ENCODE measurements at regions not wholly inside any gene's neighbourhood (a gene's known extent, or its start where the extent isn't known, plus 50 kb on each side); places are given as distances from the start of the nearest gene placed in this dataset.

DNA sequence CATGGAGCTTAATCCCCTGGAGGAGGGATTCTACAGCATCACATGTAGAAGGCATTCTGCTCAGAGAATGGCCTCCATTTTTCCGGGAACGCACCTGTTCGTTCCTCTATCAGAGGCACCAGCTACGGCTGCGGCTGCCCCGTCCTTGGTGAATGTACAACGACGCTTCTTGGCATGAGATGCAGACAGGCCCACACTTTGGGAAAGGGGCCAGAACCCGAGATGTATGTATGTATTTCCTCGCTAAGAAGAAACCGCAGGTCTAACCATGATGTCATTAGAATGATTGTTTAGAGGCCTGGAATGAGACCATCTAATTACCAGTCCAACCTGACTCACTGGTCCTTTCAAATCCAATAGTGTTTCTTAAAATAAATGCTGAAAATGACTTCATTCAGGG is 1293.4 kb downstream of the TBC1D22A start:
- TF ChIP-seq, protein P1, sequence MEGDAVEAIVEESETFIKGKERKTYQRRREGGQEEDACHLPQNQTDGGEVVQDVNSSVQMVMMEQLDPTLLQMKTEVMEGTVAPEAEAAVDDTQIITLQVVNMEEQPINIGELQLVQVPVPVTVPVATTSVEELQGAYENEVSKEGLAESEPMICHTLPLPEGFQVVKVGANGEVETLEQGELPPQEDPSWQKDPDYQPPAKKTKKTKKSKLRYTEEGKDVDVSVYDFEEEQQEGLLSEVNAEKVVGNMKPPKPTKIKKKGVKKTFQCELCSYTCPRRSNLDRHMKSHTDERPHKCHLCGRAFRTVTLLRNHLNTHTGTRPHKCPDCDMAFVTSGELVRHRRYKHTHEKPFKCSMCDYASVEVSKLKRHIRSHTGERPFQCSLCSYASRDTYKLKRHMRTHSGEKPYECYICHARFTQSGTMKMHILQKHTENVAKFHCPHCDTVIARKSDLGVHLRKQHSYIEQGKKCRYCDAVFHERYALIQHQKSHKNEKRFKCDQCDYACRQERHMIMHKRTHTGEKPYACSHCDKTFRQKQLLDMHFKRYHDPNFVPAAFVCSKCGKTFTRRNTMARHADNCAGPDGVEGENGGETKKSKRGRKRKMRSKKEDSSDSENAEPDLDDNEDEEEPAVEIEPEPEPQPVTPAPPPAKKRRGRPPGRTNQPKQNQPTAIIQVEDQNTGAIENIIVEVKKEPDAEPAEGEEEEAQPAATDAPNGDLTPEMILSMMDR (conservative IDR thresholded peaks at IDR 0.05), result no peak
- Mint-ChIP-seq H3K4me3 (no peak overlapping the region), H3K27me3 (ENCODE audit: low read depth) (peaks cover 18% of the 10 kb centered on the region), H3K36me3 (ENCODE audit: low read depth) (no peaks in the 10 kb centered on the region), H3K9me3 (no peaks in the 10 kb centered on the region), H3K4me1 (no peaks in the 10 kb centered on the region), H3K27ac (ENCODE audit: unreplicated experiment) (no peak overlapping the region)
- DNase-seq (ENCODE audit: low read depth, low spot score), result no peak

DNA sequence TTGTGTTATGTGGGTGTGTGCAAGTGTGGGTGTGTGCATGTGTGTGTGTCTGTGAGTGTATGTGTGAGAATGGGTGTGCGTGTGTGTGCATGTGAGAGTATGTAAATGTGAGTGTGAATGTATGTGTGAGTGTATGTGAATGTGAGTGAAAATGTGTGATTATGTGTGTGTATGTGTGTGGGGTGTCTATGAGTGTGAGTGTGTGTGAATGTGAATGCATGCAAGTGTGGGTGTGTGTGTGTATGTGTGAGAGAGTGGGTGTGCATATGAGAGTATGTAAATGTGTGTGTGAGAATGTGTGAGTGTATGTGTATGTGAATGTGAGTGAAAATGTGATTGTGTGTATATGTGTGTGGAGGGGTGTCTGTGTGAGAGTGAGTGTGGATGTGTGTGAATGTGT is 1292.7 kb downstream of the TBC1D22A start:
- TF ChIP-seq, protein P1 (conservative IDR thresholded peaks at IDR 0.05), result no peak
- Mint-ChIP-seq H3K27me3 (ENCODE audit: low read depth) (peaks cover 12% of the 10 kb centered on the region), H3K4me1 (no peaks in the 10 kb centered on the region), H3K27ac (ENCODE audit: unreplicated experiment) (no peak overlapping the region), H3K36me3 (ENCODE audit: low read depth) (no peaks in the 10 kb centered on the region), H3K9me3 (no peaks in the 10 kb centered on the region), H3K4me3 (no peak overlapping the region)
- DNase-seq (ENCODE audit: low read depth, low spot score), result no peak

DNA sequence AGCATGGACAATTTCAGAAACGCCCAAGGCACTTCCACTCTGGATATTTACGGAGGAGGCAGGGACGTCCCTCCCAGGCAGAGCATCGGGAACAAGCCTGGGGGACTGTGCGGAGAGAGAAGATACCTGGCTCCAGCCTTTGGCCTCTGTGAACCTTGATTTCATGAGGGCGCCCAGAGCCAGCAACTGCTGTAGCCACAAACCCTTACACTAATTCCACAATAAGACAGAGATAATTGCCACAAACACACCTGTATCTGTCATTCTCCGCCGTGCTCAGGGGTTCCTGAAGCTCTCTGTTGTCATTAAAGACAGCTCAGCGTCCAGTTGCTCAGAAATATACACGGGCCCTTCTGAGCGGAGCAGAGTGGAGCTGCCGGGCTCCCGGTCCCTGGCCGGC is 1292.1 kb downstream of the TBC1D22A start:
- Mint-ChIP-seq H3K4me1 (no peaks in the 10 kb centered on the region), H3K36me3 (ENCODE audit: low read depth) (no peaks in the 10 kb centered on the region), H3K27me3 (ENCODE audit: low read depth) (peaks cover 12% of the 10 kb centered on the region), H3K4me3 (no peak overlapping the region), H3K27ac (ENCODE audit: unreplicated experiment) (no peak overlapping the region), H3K9me3 (no peaks in the 10 kb centered on the region)
- TF ChIP-seq, protein P1 (conservative IDR thresholded peaks at IDR 0.05), result no peak
- no peak for DNase-seq (ENCODE audit: low read depth, low spot score)

DNA sequence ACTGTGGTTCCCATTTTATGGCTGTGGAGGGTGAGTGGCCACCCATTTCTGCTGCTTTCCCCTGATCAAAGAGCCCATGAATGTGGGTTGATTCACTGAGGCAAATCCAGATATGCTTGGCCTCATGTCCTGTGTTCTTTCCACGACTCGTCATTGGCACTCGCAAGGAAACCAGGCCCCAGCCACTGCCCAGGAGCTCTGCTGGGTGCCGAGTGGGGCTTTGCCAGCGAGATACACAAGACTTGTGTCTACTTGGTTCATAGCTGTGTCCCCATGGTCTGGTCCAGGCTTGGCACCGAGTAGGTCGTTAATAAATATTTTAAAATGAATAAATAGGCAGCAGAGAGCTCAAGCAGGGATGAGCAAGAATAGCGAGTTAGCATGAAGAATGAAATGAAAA is 1291.5 kb downstream of the TBC1D22A start:
- DNase-seq (ENCODE audit: low read depth, low spot score), result no peak
- Mint-ChIP-seq H3K9me3 (no peaks in the 10 kb centered on the region), H3K27ac (ENCODE audit: unreplicated experiment) (no peak overlapping the region), H3K4me3 (no peak overlapping the region), H3K36me3 (ENCODE audit: low read depth) (no peaks in the 10 kb centered on the region), H3K4me1 (no peaks in the 10 kb centered on the region), H3K27me3 (ENCODE audit: low read depth) (peaks cover 13% of the 10 kb centered on the region)
- TF ChIP-seq, protein P1 (conservative IDR thresholded peaks at IDR 0.05), result no peak

DNA sequence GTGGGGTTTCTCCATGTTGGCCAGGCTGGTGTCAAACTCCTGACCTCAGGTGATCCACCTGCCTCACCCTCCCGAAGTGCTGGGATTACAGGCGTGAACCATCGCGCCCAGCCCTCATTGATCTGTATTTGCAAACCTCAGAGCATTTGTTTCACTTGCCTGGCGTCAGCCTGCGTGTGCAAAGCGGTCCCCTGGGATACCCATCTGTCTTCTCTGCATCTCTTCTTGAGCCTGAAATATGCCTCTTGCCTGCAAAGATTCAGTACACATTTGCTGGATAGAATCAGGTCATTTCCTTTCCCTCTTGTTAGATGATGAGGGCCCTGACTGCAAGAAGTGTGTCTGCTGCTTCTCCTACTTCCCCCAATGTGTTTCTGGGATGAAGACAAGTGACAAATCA is 1291.0 kb downstream of the TBC1D22A start:
- Mint-ChIP-seq H3K27me3 (ENCODE audit: low read depth) (peaks cover 14% of the 10 kb centered on the region), H3K27ac (ENCODE audit: unreplicated experiment) (no peak overlapping the region), H3K4me3 (no peak overlapping the region), H3K9me3 (no peaks in the 10 kb centered on the region), H3K4me1 (no peaks in the 10 kb centered on the region), H3K36me3 (ENCODE audit: low read depth) (no peaks in the 10 kb centered on the region)
- TF ChIP-seq, protein P1 (conservative IDR thresholded peaks at IDR 0.05), result no peak
- DNase-seq (ENCODE audit: low read depth, low spot score), result no peak

DNA sequence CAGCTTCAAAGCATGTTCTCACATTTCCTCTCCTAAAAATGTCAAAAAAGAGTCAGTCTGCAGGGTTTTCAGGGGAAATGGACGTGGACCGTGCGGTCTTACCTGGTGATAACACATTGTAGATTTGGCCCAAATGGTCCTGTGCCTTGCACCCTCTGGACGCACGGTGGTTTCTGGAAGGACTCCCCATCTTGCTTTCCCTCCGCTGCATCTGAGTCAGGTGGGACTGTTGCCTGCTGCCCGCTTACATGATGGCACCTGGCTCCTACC is 1290.1 kb downstream of the TBC1D22A start:
- TF ChIP-seq, protein P1 (conservative IDR thresholded peaks at IDR 0.05), result no peak
- DNase-seq (ENCODE audit: low read depth, low spot score), result no peak
- Mint-ChIP-seq H3K4me1 (no peaks in the 10 kb centered on the region), H3K9me3 (no peaks in the 10 kb centered on the region), H3K27ac (ENCODE audit: unreplicated experiment) (no peak overlapping the region), H3K36me3 (ENCODE audit: low read depth) (no peaks in the 10 kb centered on the region), H3K4me3 (no peak overlapping the region), H3K27me3 (ENCODE audit: low read depth) (peaks cover 9% of the 10 kb centered on the region)

All from neural crest cell (in vitro differentiated cells).